Testis (tissue), 2 donors: ENCODE measurements at regions not wholly inside any gene's neighbourhood (a gene's known extent, or its start where the extent isn't known, plus 50 kb on each side); places are given as distances from the start of the nearest gene placed in this dataset.

Experiments
- CTCF ChIP-seq, 3 experiments: fragments of 450-650 bp in 2 of 3; fragments of 200-600 bp in 1 of 3; sonication (generic) in 1 of 3; IDR thresholded peaks; one replicate each; pipeline ENCODE4 v1.5.1; 2016 to 2019; ENCODE audit warnings: antibody characterized with exemption in 3 of 3, mild to moderate bottlenecking in 2 of 3, moderate library complexity in 1 of 3
- POLR2A ChIP-seq: fragments of 450-650 bp; IDR thresholded peaks from one replicate; pipeline ENCODE4 v1.6.1; 2017; ENCODE audit warnings: antibody characterized with exemption, mild to moderate bottlenecking, moderate library complexity

- no peak for TF ChIP-seq CTCF (IDR thresholded peaks at IDR 0.05)
- TF ChIP-seq POLR2A, result no peak
Measured at GRCh38 chr14:87060405-87060804, 932.6 kb downstream of the GALC start.
